Renal pelvis (tissue), 1 donor: ENCODE measurements at regions not wholly inside any gene's neighbourhood (a gene's known extent, or its start where the extent isn't known, plus 50 kb on each side); places are given as distances from the start of the nearest gene placed in this dataset.
"Not testable (repeated sequence)": the region's sequence is repeated elsewhere in the genome, so short reads cannot be mapped to it uniquely, and the experiment has no call there.

Experiments used
- DNase-seq: peaks from one replicate; pipeline ENCODE4 v3.0.0-alpha.2; 2013

- not testable (repeated sequence) for DNase-seq
These were observed 188.0 kb downstream of the MMUT start for GRCh38 chr6:49274809-49275769.

GRCh38 chr6:49269190-49269589 lies 193.9 kb downstream of the MMUT start:
- DNase-seq, result no peak

- DNase-seq, result no peak
These were observed 198.1 kb downstream of the MMUT start for GRCh38 chr6:49264909-49265308.

- no peak for DNase-seq
These were observed 198.6 kb downstream of the MMUT start for GRCh38 chr6:49264496-49264895.

- no peak for DNase-seq
These were observed 205.5 kb downstream of the MMUT start for GRCh38 chr6:49257549-49257948.

GRCh38 chr6:49255335-49255734 lies 207.7 kb downstream of the MMUT start:
- DNase-seq, result no peak

- no peak for DNase-seq
These were observed 210.2 kb downstream of the MMUT start for GRCh38 chr6:49252901-49253300.

- no peak for DNase-seq
These were observed 229.6 kb downstream of the MMUT start for GRCh38 chr6:49233483-49233882.

- no peak for DNase-seq
These were observed 237.6 kb downstream of the MMUT start for GRCh38 chr6:49225471-49225870.

- DNase-seq, result no peak
These were observed 242.8 kb downstream of the MMUT start for GRCh38 chr6:49220293-49220692.

- no peak for DNase-seq
These were observed 257.5 kb downstream of the MMUT start for GRCh38 chr6:49205526-49205925.

- DNase-seq, result no peak
These were observed 260.0 kb downstream of the MMUT start for GRCh38 chr6:49202924-49203536.

GRCh38 chr6:49198015-49198414 lies 265.0 kb downstream of the MMUT start:
- no peak for DNase-seq

GRCh38 chr6:49162379-49162778 lies 300.7 kb downstream of the MMUT start:
- not testable (repeated sequence) for DNase-seq

- no peak for DNase-seq
These were observed 307.7 kb downstream of the MMUT start for GRCh38 chr6:49155316-49155715.

- DNase-seq, result no peak
These were observed 311.1 kb downstream of the MMUT start for GRCh38 chr6:49151957-49152356.

- no peak for DNase-seq
These were observed 311.6 kb downstream of the MMUT start for GRCh38 chr6:49151461-49151860.

- no peak for DNase-seq
These were observed 312.0 kb downstream of the MMUT start for GRCh38 chr6:49151033-49151432.

- no peak for DNase-seq
These were observed 317.8 kb downstream of the MMUT start for GRCh38 chr6:49145280-49145679.

GRCh38 chr6:49142421-49143151 lies 320.5 kb downstream of the MMUT start:
- no peak for DNase-seq

- no peak for DNase-seq
These were observed 341.1 kb downstream of the MMUT start for GRCh38 chr6:49121970-49122369.

- DNase-seq, result no peak
These were observed 344.6 kb downstream of the MMUT start for GRCh38 chr6:49118478-49118877.

GRCh38 chr6:49110916-49111315 lies 352.1 kb downstream of the MMUT start:
- no peak for DNase-seq
